Right lobe of liver (tissue), 4 donors: ENCODE measurements at regions not wholly inside any gene's neighbourhood (a gene's known extent, or its start where the extent isn't known, plus 50 kb on each side); places are given as distances from the start of the nearest gene placed in this dataset.
"Not testable (repeated sequence)": the region's sequence is repeated elsewhere in the genome, so short reads cannot be mapped to it uniquely, and the experiment has no call there.

Experiments used
- POLR2A ChIP-seq: fragments of 450-650 bp; IDR thresholded peaks from one replicate; pipeline ENCODE4 v1.6.1; 2017; ENCODE audit warnings: antibody characterized with exemption, mild to moderate bottlenecking
- TF ChIP-seq, protein P1 (sequence below), 4 donors: fragments of 200-600 bp in 3 of 4; fragments of 450-650 bp in 1 of 4; IDR thresholded peaks; one replicate each; pipeline versions ENCODE4 v1.5.1 to v1.8.0; 2016 to 2022; ENCODE audit warnings: antibody characterized with exemption in 4 of 4, mild to moderate bottlenecking in 2 of 4
- donor health status: DM: no; HTN: no; CAD: no.
- donor health status: DM: no; HTN: no; CAD: no.
- donor health status: DM: no; HTN: yes; CAD: no.

GRCh38 chr6:9213717-9214116 lies 778.4 kb upstream of the SLC35B3 start:
- TF ChIP-seq POLR2A, result not testable (repeated sequence)
- TF ChIP-seq, protein P1, sequence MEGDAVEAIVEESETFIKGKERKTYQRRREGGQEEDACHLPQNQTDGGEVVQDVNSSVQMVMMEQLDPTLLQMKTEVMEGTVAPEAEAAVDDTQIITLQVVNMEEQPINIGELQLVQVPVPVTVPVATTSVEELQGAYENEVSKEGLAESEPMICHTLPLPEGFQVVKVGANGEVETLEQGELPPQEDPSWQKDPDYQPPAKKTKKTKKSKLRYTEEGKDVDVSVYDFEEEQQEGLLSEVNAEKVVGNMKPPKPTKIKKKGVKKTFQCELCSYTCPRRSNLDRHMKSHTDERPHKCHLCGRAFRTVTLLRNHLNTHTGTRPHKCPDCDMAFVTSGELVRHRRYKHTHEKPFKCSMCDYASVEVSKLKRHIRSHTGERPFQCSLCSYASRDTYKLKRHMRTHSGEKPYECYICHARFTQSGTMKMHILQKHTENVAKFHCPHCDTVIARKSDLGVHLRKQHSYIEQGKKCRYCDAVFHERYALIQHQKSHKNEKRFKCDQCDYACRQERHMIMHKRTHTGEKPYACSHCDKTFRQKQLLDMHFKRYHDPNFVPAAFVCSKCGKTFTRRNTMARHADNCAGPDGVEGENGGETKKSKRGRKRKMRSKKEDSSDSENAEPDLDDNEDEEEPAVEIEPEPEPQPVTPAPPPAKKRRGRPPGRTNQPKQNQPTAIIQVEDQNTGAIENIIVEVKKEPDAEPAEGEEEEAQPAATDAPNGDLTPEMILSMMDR (IDR thresholded peaks at IDR 0.05), result not testable (repeated sequence)
